GM18873 (cell line): ENCODE measurements at regions not wholly inside any gene's neighbourhood (a gene's known extent, or its start where the extent isn't known, plus 50 kb on each side); places are given as distances from the start of the nearest gene placed in this dataset.

Experiments used
- ATAC-seq: cut with Tn5 transposase; IDR thresholded peaks from one replicate; pipeline ENCODE4 v1.9.1; 2021; ENCODE audit warnings: mild to moderate bottlenecking, moderate library complexity, moderate number of reproducible peaks; ENCODE audit not compliant: unreplicated experiment, low FRiP score

DNA sequence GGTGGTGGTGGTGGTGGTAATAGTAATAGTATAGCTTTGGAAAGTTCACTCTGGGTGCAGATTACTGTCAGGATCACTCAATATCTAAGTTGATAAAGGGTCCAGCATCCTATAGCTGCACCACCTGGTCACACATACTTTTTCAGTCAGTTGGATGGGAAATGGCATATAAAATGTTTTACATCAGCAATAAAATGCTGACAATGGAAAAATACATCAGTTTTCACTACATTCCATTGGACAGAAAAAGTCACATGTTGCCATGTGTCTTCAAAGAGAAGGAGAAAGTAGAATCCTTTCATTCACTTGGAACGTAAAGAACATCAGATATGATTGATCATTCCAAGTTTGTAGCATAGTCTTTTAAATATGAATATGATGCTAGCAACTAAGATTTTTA lies 481.4 kb downstream of the SLITRK6 start:
- no peak for ATAC-seq

GRCh38 chr13:85316506-85317025 lies 482.7 kb downstream of the SLITRK6 start:
- ATAC-seq: no peak

DNA sequence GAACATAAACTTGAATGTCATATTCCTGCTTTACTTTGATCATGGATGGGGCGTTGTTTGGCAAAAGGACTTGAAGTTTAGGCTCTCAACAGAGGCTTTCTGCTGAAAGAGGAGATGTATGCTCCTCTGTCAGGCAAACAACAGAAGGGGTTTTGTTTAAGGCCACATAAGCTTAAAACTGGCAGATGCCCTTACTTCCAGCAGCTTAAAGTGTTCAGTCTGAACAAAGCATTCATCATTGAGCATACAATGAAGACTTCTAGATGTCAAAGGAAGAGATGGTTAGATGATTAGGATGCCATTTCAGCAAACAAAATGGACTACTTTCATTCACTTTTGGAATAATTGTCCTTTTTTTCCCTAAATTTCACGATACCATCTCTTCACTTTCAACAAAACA lies 484.5 kb downstream of the SLITRK6 start:
- no peak for ATAC-seq

- ATAC-seq: no peak
Observed at GRCh38 chr13:85313761-85314503, 485.3 kb downstream of the SLITRK6 start.

DNA sequence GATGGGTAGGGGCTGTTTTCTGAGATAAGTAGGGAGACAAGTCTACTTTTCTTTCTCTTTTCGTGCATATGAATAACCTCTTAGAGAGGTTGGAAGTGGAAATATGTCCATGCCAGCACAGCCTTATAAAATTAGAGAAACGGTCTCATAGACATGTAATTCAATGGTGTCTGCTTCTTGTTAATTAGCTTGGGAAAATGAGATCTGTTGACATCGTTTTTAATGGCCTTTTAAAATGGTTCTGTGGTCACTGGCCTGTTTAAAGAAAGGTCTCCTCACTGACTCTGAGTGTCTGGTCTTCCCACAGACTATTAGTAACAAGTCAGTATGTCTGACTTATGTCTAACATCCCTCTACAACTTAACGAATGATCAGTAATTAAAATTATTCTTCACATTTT lies 487.1 kb downstream of the SLITRK6 start:
- ATAC-seq: no peak

- ATAC-seq: no peak
Observed at GRCh38 chr13:85303630-85304029, 495.6 kb downstream of the SLITRK6 start.

GRCh38 chr13:85298387-85298924 lies 500.8 kb downstream of the SLITRK6 start:
- ATAC-seq: no peak

DNA sequence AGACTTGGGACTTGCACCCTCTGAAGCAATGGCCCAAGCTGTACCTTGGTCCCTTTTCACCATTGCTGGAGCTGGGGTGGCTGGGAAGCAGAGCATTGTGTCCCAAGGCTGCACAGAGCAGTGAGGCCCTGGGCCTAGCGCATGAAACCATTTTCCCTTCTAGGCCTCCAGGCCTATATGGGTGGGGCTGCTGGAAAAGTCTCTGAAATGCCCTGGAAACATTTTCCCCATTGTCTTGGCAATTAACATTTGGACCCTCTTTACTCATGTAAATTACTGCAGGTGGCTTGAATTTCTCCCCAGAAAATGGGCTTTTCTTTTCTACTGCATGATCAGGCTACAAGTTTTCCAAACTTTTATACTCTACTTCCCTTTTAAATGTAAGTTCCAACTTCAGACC lies 510.5 kb downstream of the SLITRK6 start:
- no peak for ATAC-seq

DNA sequence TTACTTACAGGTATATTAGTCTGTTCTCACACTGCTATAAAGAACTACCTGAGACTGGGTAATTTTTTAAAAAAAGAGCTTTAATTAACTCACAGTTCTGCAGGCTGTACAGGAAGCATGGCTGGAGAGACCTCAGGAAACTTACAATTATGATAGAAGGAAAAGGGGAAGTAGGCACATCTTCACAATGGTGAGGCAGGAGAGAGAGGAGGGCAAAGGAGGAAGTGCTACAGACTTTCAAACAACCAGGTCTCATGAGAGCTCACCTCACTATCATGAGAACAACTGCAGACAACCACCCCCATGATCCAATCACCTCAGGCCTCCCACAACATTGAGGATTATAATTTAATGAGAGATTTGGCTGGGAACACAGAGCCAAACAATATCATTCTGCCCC lies 511.7 kb downstream of the SLITRK6 start:
- no peak for ATAC-seq

GRCh38 chr13:85286081-85286480 lies 513.1 kb downstream of the SLITRK6 start:
- no peak for ATAC-seq

DNA sequence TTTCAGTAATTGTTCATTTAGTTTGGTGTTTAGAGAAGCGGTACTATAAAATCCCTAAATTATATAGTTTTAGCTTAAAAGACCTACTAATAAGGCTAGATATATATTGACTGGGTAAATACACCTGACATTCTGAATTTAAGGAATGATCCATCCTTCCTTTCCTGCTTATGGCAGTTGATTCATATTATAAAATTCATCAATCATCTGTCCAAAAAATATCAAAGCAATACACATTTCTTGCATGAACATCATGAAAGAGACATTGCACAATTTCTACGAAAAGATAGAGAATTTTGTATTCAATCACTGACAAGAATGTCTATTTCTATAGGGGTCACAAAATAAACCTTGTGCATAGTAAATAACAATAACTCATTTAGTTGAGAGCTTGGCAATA lies 514.9 kb downstream of the SLITRK6 start:
- no peak for ATAC-seq

DNA sequence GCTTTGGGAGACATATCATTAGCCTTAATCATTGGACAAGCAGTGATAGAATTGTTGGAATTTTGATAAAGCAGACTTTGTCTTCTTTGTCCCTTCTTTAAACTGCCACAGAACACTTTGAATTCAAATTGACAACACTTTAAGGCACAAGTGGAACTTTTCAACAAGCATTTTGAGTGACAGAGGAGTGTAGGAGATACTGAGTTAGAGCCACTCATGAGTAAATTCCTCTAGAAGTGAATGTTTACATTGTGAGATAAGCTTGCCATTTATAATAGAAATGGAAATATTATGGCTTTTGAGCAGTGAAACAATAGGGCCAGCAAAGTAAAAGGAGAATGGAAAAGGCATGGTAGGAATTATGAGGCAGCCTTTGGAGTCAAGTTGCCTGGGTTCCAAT lies 515.8 kb downstream of the SLITRK6 start:
- ATAC-seq: no peak

GRCh38 chr13:85282876-85283275 lies 516.3 kb downstream of the SLITRK6 start:
- ATAC-seq: no peak

DNA sequence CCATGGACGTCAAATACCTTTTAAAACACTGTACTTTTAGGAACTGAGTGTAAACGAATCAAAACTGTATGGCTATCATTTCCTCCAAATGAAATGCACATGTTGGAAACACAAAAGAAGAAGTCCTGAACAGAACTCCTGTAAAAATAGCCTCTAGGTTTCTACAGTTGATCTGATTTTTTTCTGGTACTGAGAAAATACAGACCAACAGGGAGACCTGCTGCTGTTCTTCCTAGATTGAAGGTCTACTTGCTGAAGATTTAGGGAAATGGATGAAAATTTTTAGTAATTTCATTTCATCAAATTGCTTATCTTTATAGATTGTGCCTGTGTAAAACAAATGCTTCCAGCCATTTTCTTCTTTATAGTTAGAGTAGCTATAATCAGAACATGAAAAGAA lies 520.4 kb downstream of the SLITRK6 start:
- ATAC-seq: no peak

DNA sequence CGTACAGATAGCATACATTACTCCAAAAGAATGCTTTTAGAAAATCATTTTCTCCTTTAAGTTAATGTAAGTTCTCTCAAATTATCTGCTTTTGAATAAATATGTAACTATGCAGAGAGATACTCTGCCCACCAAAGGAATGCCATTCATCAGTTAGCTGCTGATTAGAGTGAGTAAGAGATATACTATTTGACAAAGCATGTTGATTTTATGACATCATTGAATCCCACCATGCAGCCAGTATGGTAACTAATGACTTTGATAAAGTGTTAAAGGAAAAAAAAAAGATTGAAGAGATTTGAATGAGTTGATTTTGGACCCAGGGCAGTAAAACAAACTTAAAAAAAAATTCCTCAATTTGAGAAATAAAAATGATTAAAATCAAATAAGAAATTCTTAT lies 521.5 kb downstream of the SLITRK6 start:
- ATAC-seq: no peak

DNA sequence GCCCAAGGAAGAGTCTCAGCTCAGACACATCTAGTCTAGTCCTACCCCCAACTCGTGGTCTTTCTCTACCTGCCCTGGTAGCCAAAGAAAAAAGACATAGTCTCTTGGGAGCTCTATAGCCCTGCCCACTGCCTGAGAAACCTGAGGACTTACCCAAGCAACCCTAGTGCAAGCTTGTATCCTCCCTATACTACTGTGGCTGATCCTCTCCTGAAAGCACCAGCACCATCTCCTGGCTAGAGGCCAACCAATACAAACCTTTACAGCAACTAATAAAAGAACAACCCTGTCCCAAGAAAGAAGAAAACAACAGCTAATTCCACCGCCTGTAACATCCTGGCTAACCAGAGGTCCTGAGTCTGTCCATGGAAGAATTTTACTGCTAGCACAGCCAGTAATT lies 532.4 kb downstream of the SLITRK6 start:
- no peak for ATAC-seq

GRCh38 chr13:85266331-85266730 lies 532.9 kb downstream of the SLITRK6 start:
- no peak for ATAC-seq

- ATAC-seq: no peak
Observed at GRCh38 chr13:85265296-85265695, 533.9 kb downstream of the SLITRK6 start.

GRCh38 chr13:85262499-85262898 lies 536.7 kb downstream of the SLITRK6 start:
- ATAC-seq: no peak

DNA sequence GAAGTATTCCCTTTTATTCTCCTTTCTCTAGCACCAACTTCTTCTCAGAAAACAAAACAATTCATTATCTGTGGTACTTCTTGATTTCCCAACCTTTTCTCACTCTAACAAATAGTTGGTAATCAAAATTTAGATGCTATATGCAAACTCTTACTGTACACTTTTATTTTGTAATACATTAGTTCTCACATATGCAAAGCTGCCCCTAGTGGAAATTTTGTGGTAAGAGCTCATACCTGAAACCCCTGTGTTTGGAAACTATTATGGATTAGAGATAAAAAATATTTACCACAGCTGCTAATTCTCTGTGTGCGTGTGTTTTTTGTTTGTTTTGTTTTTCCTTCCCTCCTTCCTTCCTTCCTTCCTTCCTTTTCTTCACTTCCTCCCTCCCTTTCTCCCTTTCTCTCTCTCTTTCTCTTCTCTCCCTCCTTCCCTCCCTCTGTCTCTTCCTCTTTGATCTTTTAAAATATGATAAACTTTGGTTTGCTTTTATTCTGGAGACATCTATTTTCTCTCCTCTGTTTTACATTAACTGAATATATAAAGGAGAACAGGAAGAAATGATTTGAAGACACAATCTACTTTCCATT lies 537.4 kb downstream of the SLITRK6 start:
- ATAC-seq: no peak

DNA sequence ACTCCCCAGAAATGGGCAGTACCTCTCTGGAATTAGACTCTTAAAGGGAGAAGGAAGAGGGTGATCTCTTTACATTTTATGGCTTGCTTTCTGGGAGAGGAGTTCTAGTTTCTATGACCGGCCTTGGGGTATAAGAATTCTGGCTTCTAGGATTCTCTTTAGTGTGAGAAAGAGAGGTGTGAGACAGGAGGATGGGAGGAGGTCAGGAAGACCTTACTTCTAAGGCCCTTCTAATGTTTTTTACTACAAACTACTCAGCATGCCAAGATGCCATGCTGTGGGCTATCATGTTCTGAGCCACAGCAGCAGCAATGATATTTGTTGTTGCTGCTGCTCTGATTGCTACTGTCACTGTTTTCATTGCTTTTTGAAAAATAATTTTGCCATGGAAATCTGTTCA lies 538.3 kb downstream of the SLITRK6 start:
- no peak for ATAC-seq

DNA sequence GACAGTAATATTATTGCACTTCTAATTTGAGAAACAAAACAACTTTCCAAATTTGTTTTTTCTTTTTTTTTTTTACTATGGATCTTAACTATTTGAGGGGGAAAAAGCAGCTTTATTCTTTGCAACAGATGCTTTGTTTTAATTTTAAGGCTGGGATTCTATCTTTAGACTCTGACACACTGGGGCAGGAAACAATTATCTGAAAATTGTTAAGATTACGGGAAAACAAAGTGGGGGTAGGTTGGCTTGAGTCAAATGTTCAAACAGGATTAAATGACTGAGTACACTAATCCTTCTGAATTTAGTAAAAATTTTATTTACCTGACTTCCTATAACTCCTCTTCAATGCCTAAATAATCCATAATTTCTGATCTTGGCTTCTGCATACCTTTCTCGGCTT lies 543.2 kb downstream of the SLITRK6 start:
- no peak for ATAC-seq
